ENCODE measurements at regions not wholly inside any gene's neighbourhood (a gene's known extent, or its start where the extent isn't known, plus 50 kb on each side); places are given as distances from the start of the nearest gene placed in this dataset.

DNA sequence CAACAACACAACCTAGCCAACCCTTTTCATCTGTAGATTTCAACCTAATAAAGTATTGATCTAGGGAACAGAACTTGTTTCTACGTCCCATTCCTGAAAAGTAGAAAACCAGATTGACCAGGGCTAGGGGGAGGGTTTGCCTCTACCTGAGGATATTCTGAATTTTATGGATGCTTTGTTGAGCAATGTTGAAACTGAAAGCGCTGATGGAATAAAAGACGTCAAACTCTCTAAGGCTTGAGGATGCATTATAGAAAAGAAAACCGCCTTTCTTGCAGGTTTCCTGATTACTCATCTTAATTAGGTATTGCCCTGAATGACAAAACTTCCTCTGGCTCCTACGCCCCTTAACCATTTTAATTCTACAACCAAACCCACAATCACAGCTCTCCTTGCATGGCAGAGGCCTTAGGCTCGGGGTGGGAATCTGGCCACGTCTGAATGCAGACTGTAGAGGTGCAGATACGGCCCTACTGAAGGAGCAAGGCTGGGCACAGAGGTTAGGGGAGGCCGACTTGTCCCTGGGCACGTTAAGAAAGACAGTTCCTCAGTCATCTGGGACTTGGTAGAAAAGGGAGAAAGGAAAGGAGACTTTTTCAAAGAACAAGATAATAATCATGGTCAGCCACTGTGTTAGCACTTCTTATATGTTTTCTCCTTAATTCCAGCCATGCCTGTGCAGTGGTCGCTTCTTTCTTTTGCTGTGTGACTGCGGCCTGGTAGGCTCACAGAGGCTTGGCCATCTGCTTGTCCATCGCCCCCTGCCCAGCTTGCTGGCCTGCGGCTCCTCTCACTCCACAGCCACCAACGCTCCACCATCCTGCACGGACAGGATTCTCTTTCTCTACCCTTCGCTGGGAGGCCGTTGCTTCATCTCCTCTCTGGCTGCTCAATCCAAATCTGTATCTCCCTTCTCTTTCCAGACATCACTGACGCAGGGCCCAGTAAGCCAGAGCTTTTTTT, 209.5 kb downstream of the VAPA start:
- no peak overlapping the region; the same call in 1 of the 2 replicates for H4K5ac ChIP-seq (ENCODE audit: low read depth, low read length)
- no peak overlapping the region for H2BK5ac ChIP-seq (ENCODE audit: low read depth, low read length, poor library complexity, severe bottlenecking)
- dilution Hi-C loops (cut with HindIII; ENCODE audit: low sequenced_read_pairs, unreplicated experiment) (no loop called here), in situ Hi-C loops (cut with MboI; ENCODE audit: low sequenced_read_pairs) (no loop called here), intact Hi-C loops (cut with micrococcal nuclease) (loop anchor here (5.0 kb wide), 2 partner anchors 106 to 399 kb away; no protein-coding TSS in a partner anchor)
- WGBS, 2 experiments (ENCODE audit: extremely low coverage in 2 of 2, insufficient read length in 1 of 2) = 86% methylated on average over 3 of the region's 19 CpGs; no CpG with 5 or more reads in 1 of the 2 experiments
- peaks cover 6% of the 10 kb centered on the region; the same call in 1 of the 2 replicates for H3K9me1 ChIP-seq (ENCODE audit: insufficient read depth, low read length)
- ATAC-seq (ENCODE audit: low read depth) (no peak), DNase-seq (no peak)
- H2BK15ac ChIP-seq (ENCODE audit: low read depth, low read length) = peak overlapping the region; percentile 47; the same call in 1 of the 3 replicates
- 0 out of 2 replicates have a peak overlapping the region, but pooled peaks have one; percentile 64 for H2BK20ac ChIP-seq (ENCODE audit: low read depth, low read length)
- peak overlapping the region; percentile 11; the same call in 1 of the 2 replicates for H2BK120ac ChIP-seq (ENCODE audit: low read depth, low read length)
- no peak overlapping the region for H3K56ac ChIP-seq (ENCODE audit: extremely low read depth, insufficient read depth, low read length)
- no TSS peak for BruUV-seq (replicated peaks)
- H3K9ac ChIP-seq (ENCODE audit: low read depth, low read length) = no peak overlapping the region
- H2AFZ ChIP-seq (replicated peaks; ENCODE audit: low read length, poor library complexity) = no peak overlapping the region
- no peak overlapping the region for H4K8ac ChIP-seq (ENCODE audit: low read depth in 2 of 2, low read length in 2 of 2)
- no peaks in the 10 kb centered on the region for H3K36me3 ChIP-seq (ENCODE audit: control insufficient read depth, insufficient read depth, low read length)
- H3K4me2 ChIP-seq (ENCODE audit: low read depth, low read length) = no peak overlapping the region
- no peaks in the 10 kb centered on the region for H3K79me1 ChIP-seq (ENCODE audit: low read depth in 1 of 2, low read length in 2 of 2)
- peak overlapping the region; percentile 15; the same call in 1 of the 2 replicates for H2AK5ac ChIP-seq (ENCODE audit: low read depth, low read length)
- no peak overlapping the region for H3K27ac ChIP-seq (ENCODE audit: insufficient read depth, low read length)
- no peak overlapping the region for H3K4me3 ChIP-seq (ENCODE audit: insufficient read depth, low read depth, low read length)
- H3K4ac ChIP-seq (ENCODE audit: low read depth, low read length) = peak overlapping the region; percentile 60; the same call in 1 of the 2 replicates
- ChIA-PET POLR2A (ENCODE audit: unreplicated experiment) (no interaction called here), CTCF (no interaction called here)
- H3K14ac ChIP-seq (replicated peaks; ENCODE audit: low read depth, low read length) = no peak overlapping the region
- H3K9me3 ChIP-seq (ENCODE audit: control insufficient read depth, insufficient read depth, low read length) = no peaks in the 10 kb centered on the region
- no peak overlapping the region for H2AK9ac ChIP-seq (replicated peaks; ENCODE audit: low read depth, low read length, poor library complexity)
- no peak overlapping the region for H4K91ac ChIP-seq (ENCODE audit: insufficient read depth, low read depth, low read length)
- H3K27me3 ChIP-seq (ENCODE audit: control insufficient read depth, insufficient read depth, low read length) = peaks cover 3% of the 10 kb centered on the region; the same call in 1 of the 2 replicates
- no peaks in the 10 kb centered on the region; the same call in 1 of the 2 replicates for H4K20me1 ChIP-seq (ENCODE audit: insufficient read depth, low read length)
- H3K18ac ChIP-seq (ENCODE audit: low read depth, low read length) = peak overlapping the region; percentile 16; the same call in 1 of the 2 replicates
- no peak for TF ChIP-seq BHLHE40 (IDR thresholded peaks at IDR 0.05; ENCODE audit: low read depth, low read length)
- TF ChIP-seq RCOR1 (IDR thresholded peaks at IDR 0.05; ENCODE audit: insufficient replicate concordance, low read length) = no peak
- no peak for TF ChIP-seq MAFK (IDR thresholded peaks at IDR 0.05; ENCODE audit: low read depth, low read length)
- no peak for TF ChIP-seq RFX5 (IDR thresholded peaks at IDR 0.05; ENCODE audit: low read depth, low read length)
- no peak for TF ChIP-seq USF2 (IDR thresholded peaks at IDR 0.05; ENCODE audit: low read depth, low read length)
- no peak for TF ChIP-seq FOS (IDR thresholded peaks at IDR 0.05; ENCODE audit: low read depth, low read length)
- H3K4me1 ChIP-seq (ENCODE audit: control insufficient read depth, insufficient read depth, low read length) = peaks cover 14% of the 10 kb centered on the region
- no peak overlapping the region for H3K23ac ChIP-seq (ENCODE audit: low read depth, low read length)

All from IMR-90 (cell line).